SU-DHL-6 (cell line): ENCODE measurements at regions not wholly inside any gene's neighbourhood (a gene's known extent, or its start where the extent isn't known, plus 50 kb on each side); places are given as distances from the start of the nearest gene placed in this dataset.

Experiments
- CTCF ChIP-seq: fragments of 200-600 bp; sonication (generic); IDR thresholded peaks from one replicate; pipeline ENCODE4 v1.5.1; 2017; ENCODE audit warnings: antibody characterized with exemption, mild to moderate bottlenecking, low read length, moderate library complexity; ENCODE audit not compliant: insufficient read depth, poor library complexity, severe bottlenecking
- EZH2phosphoT487 ChIP-seq: fragments of 200-600 bp; sonication (generic), shearing (Covaris generic); conservative IDR thresholded peaks from 2 replicates; pipeline ENCODE4 v1.6.1; 2018; ENCODE audit warnings: mild to moderate bottlenecking, antibody characterized with exemption, low read length, moderate library complexity, mixed read lengths

GRCh38 chr10:123429706-123430221 is 236.4 kb upstream of the GPR26 start:
- TF ChIP-seq CTCF (no peak), EZH2phosphoT487 (no peak)
